ENCODE measurements at regions not wholly inside any gene's neighbourhood (a gene's known extent, or its start where the extent isn't known, plus 50 kb on each side); places are given as distances from the start of the nearest gene placed in this dataset.

DNA sequence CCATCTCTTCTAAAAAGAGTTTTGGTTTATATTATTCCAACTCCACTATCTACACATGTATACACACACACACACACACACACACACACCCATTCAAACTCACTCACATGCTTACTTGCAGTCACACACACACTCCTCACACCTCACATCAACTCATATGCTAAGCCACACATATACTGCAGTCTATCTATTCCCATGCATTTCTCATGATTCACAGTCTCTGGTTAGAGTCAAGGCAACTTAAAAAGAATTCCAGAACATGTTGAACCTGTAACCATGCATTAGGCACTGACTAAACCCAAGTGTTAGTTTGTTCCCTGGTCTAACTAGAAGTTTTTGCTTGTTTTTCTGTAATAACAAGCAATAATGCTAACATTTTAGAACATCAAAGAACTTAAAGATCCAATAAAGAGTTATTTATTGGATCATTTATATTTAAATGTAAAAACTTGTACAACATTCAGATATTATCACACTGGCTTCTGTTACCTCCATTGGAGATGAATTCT, 931.1 kb downstream of the PLA2G4A start:
- Mint-ChIP-seq H3K4me3 (ENCODE audit: low read depth) (no peak overlapping the region), H3K4me1 (ENCODE audit: low read depth) (peaks cover 2% of the 10 kb centered on the region), H3K36me3 (ENCODE audit: insufficient read depth) (no peaks in the 10 kb centered on the region), H3K27ac (no peak overlapping the region), H3K27me3 (no peaks in the 10 kb centered on the region), H3K9me3 (ENCODE audit: low read depth) (no peaks in the 10 kb centered on the region)
- TF ChIP-seq, protein P1, sequence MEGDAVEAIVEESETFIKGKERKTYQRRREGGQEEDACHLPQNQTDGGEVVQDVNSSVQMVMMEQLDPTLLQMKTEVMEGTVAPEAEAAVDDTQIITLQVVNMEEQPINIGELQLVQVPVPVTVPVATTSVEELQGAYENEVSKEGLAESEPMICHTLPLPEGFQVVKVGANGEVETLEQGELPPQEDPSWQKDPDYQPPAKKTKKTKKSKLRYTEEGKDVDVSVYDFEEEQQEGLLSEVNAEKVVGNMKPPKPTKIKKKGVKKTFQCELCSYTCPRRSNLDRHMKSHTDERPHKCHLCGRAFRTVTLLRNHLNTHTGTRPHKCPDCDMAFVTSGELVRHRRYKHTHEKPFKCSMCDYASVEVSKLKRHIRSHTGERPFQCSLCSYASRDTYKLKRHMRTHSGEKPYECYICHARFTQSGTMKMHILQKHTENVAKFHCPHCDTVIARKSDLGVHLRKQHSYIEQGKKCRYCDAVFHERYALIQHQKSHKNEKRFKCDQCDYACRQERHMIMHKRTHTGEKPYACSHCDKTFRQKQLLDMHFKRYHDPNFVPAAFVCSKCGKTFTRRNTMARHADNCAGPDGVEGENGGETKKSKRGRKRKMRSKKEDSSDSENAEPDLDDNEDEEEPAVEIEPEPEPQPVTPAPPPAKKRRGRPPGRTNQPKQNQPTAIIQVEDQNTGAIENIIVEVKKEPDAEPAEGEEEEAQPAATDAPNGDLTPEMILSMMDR (IDR thresholded peaks at IDR 0.05; ENCODE audit: unreplicated experiment) = no peak
- no peak for DNase-seq (ENCODE audit: low spot score, unreplicated experiment)

- no peak overlapping the region for H3K27ac Mint-ChIP-seq
- H3K4me1 Mint-ChIP-seq (ENCODE audit: low read depth) = peaks cover 4% of the 10 kb centered on the region
- no peak for DNase-seq (ENCODE audit: low spot score, unreplicated experiment)
- no peak overlapping the region for H3K4me3 Mint-ChIP-seq (ENCODE audit: low read depth)
- no peaks in the 10 kb centered on the region for H3K9me3 Mint-ChIP-seq (ENCODE audit: low read depth)
- H3K27me3 Mint-ChIP-seq = no peaks in the 10 kb centered on the region
- H3K36me3 Mint-ChIP-seq (ENCODE audit: insufficient read depth) = no peaks in the 10 kb centered on the region
- TF ChIP-seq, protein P1 (IDR thresholded peaks at IDR 0.05; ENCODE audit: unreplicated experiment) = no peak
These were observed 933.4 kb downstream of the PLA2G4A start for GRCh38 chr1:187762118-187762517.

- Mint-ChIP-seq H3K4me1 (ENCODE audit: low read depth) (peaks cover 4% of the 10 kb centered on the region), H3K27ac (no peak overlapping the region), H3K36me3 (ENCODE audit: insufficient read depth) (no peaks in the 10 kb centered on the region), H3K27me3 (no peaks in the 10 kb centered on the region), H3K4me3 (ENCODE audit: low read depth) (no peak overlapping the region), H3K9me3 (ENCODE audit: low read depth) (no peaks in the 10 kb centered on the region)
- TF ChIP-seq, protein P1 (IDR thresholded peaks at IDR 0.05; ENCODE audit: unreplicated experiment) = no peak
- no peak for DNase-seq (ENCODE audit: low spot score, unreplicated experiment)
These were observed 934.7 kb downstream of the PLA2G4A start for GRCh38 chr1:187763465-187763864.

DNA sequence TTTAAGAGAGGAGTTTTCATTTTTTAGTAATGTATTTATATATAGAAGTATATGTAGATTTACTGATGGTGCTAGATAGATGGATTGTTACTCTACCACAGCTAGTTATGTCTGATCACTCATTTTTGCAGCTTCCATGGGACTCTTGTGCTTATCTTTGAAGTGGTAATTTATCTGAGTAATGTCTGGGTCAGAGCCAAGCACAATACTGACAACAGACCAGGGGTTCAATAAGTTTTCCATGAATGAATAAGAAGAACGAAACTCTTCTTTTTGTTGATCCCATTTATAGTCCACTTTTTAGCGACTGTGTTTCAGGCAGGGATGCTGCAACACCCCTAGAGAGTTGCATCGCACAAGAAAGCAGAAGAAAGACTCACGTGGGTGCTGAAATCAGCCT, 935.2 kb downstream of the PLA2G4A start:
- H3K4me3 Mint-ChIP-seq (ENCODE audit: low read depth) = no peak overlapping the region
- no peaks in the 10 kb centered on the region for H3K9me3 Mint-ChIP-seq (ENCODE audit: low read depth)
- no peak overlapping the region for H3K27ac Mint-ChIP-seq
- DNase-seq (ENCODE audit: low spot score, unreplicated experiment) = no peak
- H3K27me3 Mint-ChIP-seq = no peaks in the 10 kb centered on the region
- H3K36me3 Mint-ChIP-seq (ENCODE audit: insufficient read depth) = no peaks in the 10 kb centered on the region
- H3K4me1 Mint-ChIP-seq (ENCODE audit: low read depth) = peaks cover 4% of the 10 kb centered on the region
- TF ChIP-seq, protein P1 (IDR thresholded peaks at IDR 0.05; ENCODE audit: unreplicated experiment) = no peak

DNA sequence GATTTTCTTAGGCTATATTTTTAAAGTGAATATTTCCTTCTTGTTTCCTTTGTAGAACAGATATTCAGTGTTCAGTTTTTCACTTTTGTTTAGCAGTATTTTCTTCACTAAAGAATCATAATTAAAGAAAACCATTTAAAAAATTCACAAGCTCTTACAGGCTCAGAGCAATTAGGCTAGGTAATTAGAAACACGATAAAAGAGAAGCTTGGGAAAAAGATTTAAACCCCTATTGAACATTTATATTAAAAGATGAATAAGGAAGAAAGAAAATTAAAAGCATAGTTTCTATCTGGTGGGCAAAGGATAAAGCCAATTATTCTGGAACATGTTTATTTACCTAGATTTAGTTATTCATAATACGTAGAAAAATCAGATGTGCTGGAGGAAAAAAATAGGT, 942.6 kb downstream of the PLA2G4A start:
- TF ChIP-seq, protein P1 (IDR thresholded peaks at IDR 0.05; ENCODE audit: unreplicated experiment) = no peak
- Mint-ChIP-seq H3K4me3 (ENCODE audit: low read depth) (no peak overlapping the region), H3K4me1 (ENCODE audit: low read depth) (no peaks in the 10 kb centered on the region), H3K27ac (no peak overlapping the region), H3K36me3 (ENCODE audit: insufficient read depth) (no peaks in the 10 kb centered on the region), H3K27me3 (no peaks in the 10 kb centered on the region), H3K9me3 (ENCODE audit: low read depth) (peaks cover 8% of the 10 kb centered on the region)
- DNase-seq (ENCODE audit: low spot score, unreplicated experiment) = no peak

All from progenitor cell of endocrine pancreas (in vitro differentiated cells).